IPS-20b (cell line): ENCODE measurements at regions not wholly inside any gene's neighbourhood (a gene's known extent, or its start where the extent isn't known, plus 50 kb on each side); places are given as distances from the start of the nearest gene placed in this dataset.
A peak's percentile ranks its signal among the peaks of the same experiment; 100 is the strongest.
"Not testable (repeated sequence)": the region's sequence is repeated elsewhere in the genome, so short reads cannot be mapped to it uniquely, and the experiment has no call there.

Source experiments
- H3K27ac ChIP-seq: one replicate; pipeline ENCODE4 v1.5.1; 2013; ENCODE audit warnings: low read length
- H3K27me3 ChIP-seq: 2 replicates; pipeline ENCODE4 v1.6.1; 2013; ENCODE audit warnings: mild to moderate bottlenecking, low read length, inconsistent platforms; ENCODE audit not compliant: insufficient read depth
- H3K36me3 ChIP-seq: 2 replicates; pipeline ENCODE4 v1.6.1; 2013; ENCODE audit warnings: low read depth, mild to moderate bottlenecking, inconsistent platforms, low read length, moderate library complexity; ENCODE audit not compliant: insufficient read depth
- H3K4me1 ChIP-seq: 2 replicates; pipeline ENCODE4 v1.6.1; 2013; ENCODE audit warnings: mild to moderate bottlenecking, control low read depth, inconsistent platforms, low read length, moderate library complexity; ENCODE audit not compliant: insufficient read depth
- H3K4me3 ChIP-seq: 2 replicates; pipeline ENCODE4 v1.5.1; 2013; ENCODE audit warnings: mild to moderate bottlenecking, low read length, inconsistent platforms
- H3K9ac ChIP-seq: 2 replicates; pipeline ENCODE4 v1.6.1; 2013; ENCODE audit warnings: low read depth, mild to moderate bottlenecking, inconsistent platforms, low read length, moderate library complexity
- H3K9me3 ChIP-seq: 2 replicates; pipeline ENCODE4 v1.6.1; 2013; ENCODE audit warnings: mild to moderate bottlenecking, low read depth, low read length, inconsistent platforms; ENCODE audit not compliant: insufficient read depth

DNA sequence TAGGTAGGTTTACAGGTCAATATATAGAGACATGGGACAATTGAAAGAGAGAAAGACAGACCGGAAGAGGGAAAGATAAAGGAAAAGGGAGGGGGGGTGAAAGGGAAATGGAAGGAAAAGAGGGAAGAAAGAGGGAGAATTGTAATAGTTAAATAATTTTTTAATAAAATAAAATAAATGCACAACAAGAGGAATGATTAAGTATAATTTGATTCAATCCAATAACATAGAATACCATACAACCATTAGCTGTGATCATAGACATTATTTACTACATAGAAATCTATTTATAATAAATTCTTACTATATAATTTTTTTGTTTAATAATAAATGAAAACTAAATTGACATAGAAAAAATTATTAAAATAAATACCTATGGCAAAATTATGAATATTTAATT, 330.7 kb downstream of the NR4A2 start:
- no peaks in the 10 kb centered on the region for H3K27me3 ChIP-seq
- no peak overlapping the region for H3K9ac ChIP-seq
- H3K4me3 ChIP-seq, result no peak overlapping the region
- H3K4me1 ChIP-seq, result no peaks in the 10 kb centered on the region; the same call in 1 of the 2 replicates
- no peaks in the 10 kb centered on the region for H3K9me3 ChIP-seq
- H3K27ac ChIP-seq, result no peak overlapping the region
- H3K36me3 ChIP-seq, result no peaks in the 10 kb centered on the region

GRCh38 chr2:155997538-155997937, 335.0 kb downstream of the NR4A2 start:
- H3K27ac ChIP-seq, result no peak overlapping the region
- H3K27me3 ChIP-seq, result no peaks in the 10 kb centered on the region
- H3K9me3 ChIP-seq, result no peaks in the 10 kb centered on the region
- H3K4me3 ChIP-seq, result no peak overlapping the region
- no peaks in the 10 kb centered on the region for H3K36me3 ChIP-seq
- H3K4me1 ChIP-seq, result no peaks in the 10 kb centered on the region
- no peak overlapping the region for H3K9ac ChIP-seq

DNA sequence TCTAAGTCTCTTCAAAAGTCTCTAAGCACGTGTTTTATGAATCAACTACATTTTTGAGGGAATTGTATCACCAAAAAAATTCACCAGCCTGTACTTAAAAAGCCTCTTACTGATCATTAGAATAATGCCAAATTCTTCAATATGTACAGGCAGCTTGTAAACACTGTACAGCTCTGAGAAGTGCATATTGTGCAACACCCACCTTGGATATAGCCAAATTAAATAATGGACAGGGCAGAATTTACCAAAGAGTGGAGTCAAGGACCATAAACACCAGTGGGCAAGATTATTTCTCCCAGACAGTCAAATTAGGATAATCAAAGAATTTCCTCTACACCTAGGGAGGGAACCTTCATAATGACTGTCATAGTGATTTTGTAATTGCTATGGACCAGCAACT, 338.2 kb downstream of the NR4A2 start:
- Histone ChIP-seq H3K4me1 (no peaks in the 10 kb centered on the region), H3K27me3 (no peaks in the 10 kb centered on the region), H3K36me3 (no peaks in the 10 kb centered on the region), H3K4me3 (no peak overlapping the region), H3K27ac (no peak overlapping the region), H3K9me3 (no peaks in the 10 kb centered on the region), H3K9ac (no peak overlapping the region)

DNA sequence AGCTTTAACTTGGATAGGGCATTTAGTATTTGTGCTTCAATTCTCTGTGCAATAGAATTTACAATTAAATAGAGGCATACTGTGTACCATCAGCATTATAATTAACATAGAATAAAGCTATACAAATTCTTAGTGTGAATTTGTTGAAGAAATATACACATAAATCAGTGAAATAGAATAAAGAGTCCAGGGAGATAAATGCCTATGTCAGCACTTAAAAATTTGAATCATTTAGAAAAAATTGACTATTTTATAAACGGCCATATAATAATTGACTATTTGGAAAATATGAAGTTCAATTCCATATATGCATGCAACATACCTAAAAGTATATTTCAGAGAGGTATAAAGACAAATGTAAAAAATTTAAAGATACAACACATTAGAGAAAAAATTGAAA, 348.7 kb downstream of the NR4A2 start:
- Histone ChIP-seq H3K27ac (no peak overlapping the region), H3K9ac (no peak overlapping the region), H3K9me3 (no peaks in the 10 kb centered on the region), H3K36me3 (no peaks in the 10 kb centered on the region), H3K27me3 (no peaks in the 10 kb centered on the region), H3K4me3 (no peak overlapping the region), H3K4me1 (peaks cover 10% of the 10 kb centered on the region; the same call in 1 of the 2 replicates)

GRCh38 chr2:155982135-155982534, 350.4 kb downstream of the NR4A2 start:
- no peak overlapping the region for H3K9ac ChIP-seq
- no peaks in the 10 kb centered on the region for H3K9me3 ChIP-seq
- no peak overlapping the region for H3K4me3 ChIP-seq
- H3K27me3 ChIP-seq, result no peaks in the 10 kb centered on the region
- peaks cover 10% of the 10 kb centered on the region; the same call in 1 of the 2 replicates for H3K4me1 ChIP-seq
- no peaks in the 10 kb centered on the region for H3K36me3 ChIP-seq
- H3K27ac ChIP-seq, result no peak overlapping the region

GRCh38 chr2:155980941-155981560, 351.5 kb downstream of the NR4A2 start:
- no peak overlapping the region for H3K27ac ChIP-seq
- no peak overlapping the region for H3K9ac ChIP-seq
- H3K4me1 ChIP-seq, result peaks cover 10% of the 10 kb centered on the region; the same call in 1 of the 2 replicates
- H3K27me3 ChIP-seq, result no peaks in the 10 kb centered on the region
- H3K4me3 ChIP-seq, result no peak overlapping the region
- no peaks in the 10 kb centered on the region for H3K9me3 ChIP-seq
- H3K36me3 ChIP-seq, result no peaks in the 10 kb centered on the region

DNA sequence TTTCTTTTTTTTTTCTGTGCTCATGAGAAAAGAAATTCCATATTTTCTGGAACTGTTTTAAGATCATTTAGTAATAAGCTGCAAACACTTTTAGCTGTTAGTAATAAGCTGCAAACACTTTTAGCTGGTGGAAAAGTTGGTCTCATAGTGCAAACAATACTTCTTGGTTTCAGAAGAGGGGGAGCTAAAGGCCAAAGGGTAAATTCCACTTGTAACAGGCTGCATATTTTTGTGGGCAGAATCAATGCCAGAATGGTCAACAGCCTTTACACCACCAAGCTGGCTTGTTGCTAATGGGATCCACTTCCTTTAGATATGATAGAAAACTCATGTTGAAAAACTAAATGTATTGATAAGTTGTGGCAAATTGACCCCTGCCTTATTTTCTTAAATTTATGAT, 356.8 kb downstream of the NR4A2 start:
- H3K9me3 ChIP-seq, result no peaks in the 10 kb centered on the region
- H3K9ac ChIP-seq, result no peak overlapping the region
- no peak overlapping the region for H3K27ac ChIP-seq
- H3K27me3 ChIP-seq, result no peaks in the 10 kb centered on the region
- H3K36me3 ChIP-seq, result no peaks in the 10 kb centered on the region
- H3K4me1 ChIP-seq, result peaks cover 4% of the 10 kb centered on the region; the same call in 1 of the 2 replicates
- H3K4me3 ChIP-seq, result no peak overlapping the region

- Histone ChIP-seq H3K4me3 (peak overlapping the region; percentile 30; the same call in 1 of the 2 replicates), H3K9me3 (no peaks in the 10 kb centered on the region), H3K36me3 (no peaks in the 10 kb centered on the region), H3K27ac (no peak overlapping the region), H3K9ac (no peak overlapping the region), H3K27me3 (no peaks in the 10 kb centered on the region), H3K4me1 (peaks cover 4% of the 10 kb centered on the region; the same call in 1 of the 2 replicates)
Measured at GRCh38 chr2:155972916-155973315, 359.6 kb downstream of the NR4A2 start.

- H3K9ac ChIP-seq, H3K36me3 ChIP-seq, H3K27me3 ChIP-seq, H3K27ac ChIP-seq, H3K9me3 ChIP-seq, H3K4me1 ChIP-seq, H3K4me3 ChIP-seq: not testable (repeated sequence)
Measured at GRCh38 chr2:155966064-155966471, 366.5 kb downstream of the NR4A2 start.

- Histone ChIP-seq H3K9ac (no peak overlapping the region), H3K4me3 (peak overlapping the region; percentile 34; the same call in 1 of the 2 replicates), H3K27ac (no peak overlapping the region), H3K9me3 (no peaks in the 10 kb centered on the region; the same call in 1 of the 2 replicates), H3K36me3 (no peaks in the 10 kb centered on the region), H3K27me3 (no peaks in the 10 kb centered on the region), H3K4me1 (no peaks in the 10 kb centered on the region)
Measured at GRCh38 chr2:155965415-155966063, 367.0 kb downstream of the NR4A2 start.

GRCh38 chr2:155961641-155962040, 370.9 kb downstream of the NR4A2 start:
- Histone ChIP-seq H3K4me3 (no peak overlapping the region), H3K9ac (no peak overlapping the region), H3K36me3 (no peaks in the 10 kb centered on the region), H3K27ac (no peak overlapping the region), H3K27me3 (no peaks in the 10 kb centered on the region), H3K9me3 (no peaks in the 10 kb centered on the region; the same call in 1 of the 2 replicates), H3K4me1 (no peaks in the 10 kb centered on the region)

GRCh38 chr2:155958834-155959233, 373.7 kb downstream of the NR4A2 start:
- Histone ChIP-seq H3K4me1 (no peaks in the 10 kb centered on the region), H3K27ac (no peak overlapping the region), H3K4me3 (no peak overlapping the region), H3K27me3 (no peaks in the 10 kb centered on the region), H3K36me3 (no peaks in the 10 kb centered on the region), H3K9me3 (no peaks in the 10 kb centered on the region), H3K9ac (no peak overlapping the region)
